SK-N-SH (cell line): ENCODE measurements at regions not wholly inside any gene's neighbourhood (a gene's known extent, or its start where the extent isn't known, plus 50 kb on each side); places are given as distances from the start of the nearest gene placed in this dataset.
"Not testable (repeated sequence)": the region's sequence is repeated elsewhere in the genome, so short reads cannot be mapped to it uniquely, and the experiment has no call there.

Experiments
- ELF1 ChIP-seq: IDR thresholded peaks from 2 replicates; pipeline ENCODE4 v1.4.0; 2012
- EP300 ChIP-seq, 2 experiments: IDR thresholded peaks; 2 replicates each; pipeline versions ENCODE4 v1.4.0 to v1.6.1; 2012; ENCODE audit warnings: borderline replicate concordance in 1 of 2, low read depth in 1 of 2, low read length in 1 of 2
- EZH2phosphoT487 ChIP-seq: fragments of 200-600 bp; sonication (generic); IDR thresholded peaks from 2 replicates; pipeline ENCODE4 v1.6.1; 2017; ENCODE audit warnings: low read depth, mixed run types, mild to moderate bottlenecking, antibody characterized with exemption, moderate library complexity, borderline replicate concordance
- GABPA ChIP-seq: IDR thresholded peaks from 2 replicates; pipeline ENCODE4 v1.4.0; 2012; ENCODE audit warnings: low read depth, mild to moderate bottlenecking
- GATA2 ChIP-seq: sonication (generic); formaldehyde crosslinking; IDR thresholded peaks from 2 replicates; pipeline ENCODE4 v1.5.0; 2020; ENCODE audit warnings: mild to moderate bottlenecking, missing genetic modification reagents
- RAD21 ChIP-seq: IDR thresholded peaks from 2 replicates; pipeline ENCODE4 v1.6.1; 2012; ENCODE audit warnings: mild to moderate bottlenecking, low read length
- TF ChIP-seq, protein P1 (sequence below): fragments of 200-600 bp; sonication (generic); IDR thresholded peaks from 2 replicates; pipeline ENCODE4 v1.6.1; 2017; ENCODE audit warnings: antibody characterized with exemption, mild to moderate bottlenecking, moderate library complexity
- TF ChIP-seq, protein P2 (sequence below): IDR thresholded peaks from 2 replicates; pipeline ENCODE4 v1.6.1; 2012; ENCODE audit warnings: mild to moderate bottlenecking, low read depth, low read length, moderate library complexity
- TF ChIP-seq, protein P3 (sequence below): fragments of 150-350 bp; IDR thresholded peaks from 2 replicates; pipeline ENCODE4 v1.6.1; 2016; ENCODE audit warnings: mild to moderate bottlenecking, low read depth, low read length
- TF ChIP-seq, protein P4 (sequence below): IDR thresholded peaks from 2 replicates; pipeline ENCODE4 v1.4.0; 2012; ENCODE audit warnings: low read depth, borderline replicate concordance

DNA sequence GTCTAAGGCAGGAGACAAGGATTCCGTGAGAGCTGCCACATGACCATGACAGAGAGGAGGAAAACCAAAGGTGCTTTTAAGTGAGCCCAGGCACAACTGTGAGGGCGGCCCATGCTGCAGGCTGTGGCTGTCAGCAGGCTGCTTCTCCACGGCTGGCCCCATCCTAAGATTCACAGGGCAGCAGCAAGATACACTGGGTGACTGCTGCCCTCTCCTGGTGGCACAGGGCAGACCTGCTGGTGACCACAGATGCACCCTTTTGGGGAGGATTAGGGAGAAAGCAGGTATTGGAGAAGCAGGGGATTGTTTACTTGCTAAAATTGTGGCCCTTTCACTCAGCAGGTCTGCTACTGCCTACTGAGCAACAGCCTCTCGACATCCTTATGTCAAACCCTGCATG lies 125.4 kb upstream of the ALDH3B2 start:
- TF ChIP-seq, protein P1, sequence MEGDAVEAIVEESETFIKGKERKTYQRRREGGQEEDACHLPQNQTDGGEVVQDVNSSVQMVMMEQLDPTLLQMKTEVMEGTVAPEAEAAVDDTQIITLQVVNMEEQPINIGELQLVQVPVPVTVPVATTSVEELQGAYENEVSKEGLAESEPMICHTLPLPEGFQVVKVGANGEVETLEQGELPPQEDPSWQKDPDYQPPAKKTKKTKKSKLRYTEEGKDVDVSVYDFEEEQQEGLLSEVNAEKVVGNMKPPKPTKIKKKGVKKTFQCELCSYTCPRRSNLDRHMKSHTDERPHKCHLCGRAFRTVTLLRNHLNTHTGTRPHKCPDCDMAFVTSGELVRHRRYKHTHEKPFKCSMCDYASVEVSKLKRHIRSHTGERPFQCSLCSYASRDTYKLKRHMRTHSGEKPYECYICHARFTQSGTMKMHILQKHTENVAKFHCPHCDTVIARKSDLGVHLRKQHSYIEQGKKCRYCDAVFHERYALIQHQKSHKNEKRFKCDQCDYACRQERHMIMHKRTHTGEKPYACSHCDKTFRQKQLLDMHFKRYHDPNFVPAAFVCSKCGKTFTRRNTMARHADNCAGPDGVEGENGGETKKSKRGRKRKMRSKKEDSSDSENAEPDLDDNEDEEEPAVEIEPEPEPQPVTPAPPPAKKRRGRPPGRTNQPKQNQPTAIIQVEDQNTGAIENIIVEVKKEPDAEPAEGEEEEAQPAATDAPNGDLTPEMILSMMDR: peak; percentile 63
- TF ChIP-seq, protein P2, sequence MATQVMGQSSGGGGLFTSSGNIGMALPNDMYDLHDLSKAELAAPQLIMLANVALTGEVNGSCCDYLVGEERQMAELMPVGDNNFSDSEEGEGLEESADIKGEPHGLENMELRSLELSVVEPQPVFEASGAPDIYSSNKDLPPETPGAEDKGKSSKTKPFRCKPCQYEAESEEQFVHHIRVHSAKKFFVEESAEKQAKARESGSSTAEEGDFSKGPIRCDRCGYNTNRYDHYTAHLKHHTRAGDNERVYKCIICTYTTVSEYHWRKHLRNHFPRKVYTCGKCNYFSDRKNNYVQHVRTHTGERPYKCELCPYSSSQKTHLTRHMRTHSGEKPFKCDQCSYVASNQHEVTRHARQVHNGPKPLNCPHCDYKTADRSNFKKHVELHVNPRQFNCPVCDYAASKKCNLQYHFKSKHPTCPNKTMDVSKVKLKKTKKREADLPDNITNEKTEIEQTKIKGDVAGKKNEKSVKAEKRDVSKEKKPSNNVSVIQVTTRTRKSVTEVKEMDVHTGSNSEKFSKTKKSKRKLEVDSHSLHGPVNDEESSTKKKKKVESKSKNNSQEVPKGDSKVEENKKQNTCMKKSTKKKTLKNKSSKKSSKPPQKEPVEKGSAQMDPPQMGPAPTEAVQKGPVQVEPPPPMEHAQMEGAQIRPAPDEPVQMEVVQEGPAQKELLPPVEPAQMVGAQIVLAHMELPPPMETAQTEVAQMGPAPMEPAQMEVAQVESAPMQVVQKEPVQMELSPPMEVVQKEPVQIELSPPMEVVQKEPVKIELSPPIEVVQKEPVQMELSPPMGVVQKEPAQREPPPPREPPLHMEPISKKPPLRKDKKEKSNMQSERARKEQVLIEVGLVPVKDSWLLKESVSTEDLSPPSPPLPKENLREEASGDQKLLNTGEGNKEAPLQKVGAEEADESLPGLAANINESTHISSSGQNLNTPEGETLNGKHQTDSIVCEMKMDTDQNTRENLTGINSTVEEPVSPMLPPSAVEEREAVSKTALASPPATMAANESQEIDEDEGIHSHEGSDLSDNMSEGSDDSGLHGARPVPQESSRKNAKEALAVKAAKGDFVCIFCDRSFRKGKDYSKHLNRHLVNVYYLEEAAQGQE: not testable (repeated sequence)
- TF ChIP-seq GABPA; EP300 (IDR thresholded peaks at IDR 0.05; ENCODE audit: borderline replicate concordance in 1 of 2, low read depth in 1 of 2, low read length in 1 of 2); GATA2 (CRISPR knock-in tag); ELF1; EZH2phosphoT487: not testable (repeated sequence)
- TF ChIP-seq RAD21: peak; percentile 24; the same call in 1 of the 2 replicates
- TF ChIP-seq, protein P3, sequence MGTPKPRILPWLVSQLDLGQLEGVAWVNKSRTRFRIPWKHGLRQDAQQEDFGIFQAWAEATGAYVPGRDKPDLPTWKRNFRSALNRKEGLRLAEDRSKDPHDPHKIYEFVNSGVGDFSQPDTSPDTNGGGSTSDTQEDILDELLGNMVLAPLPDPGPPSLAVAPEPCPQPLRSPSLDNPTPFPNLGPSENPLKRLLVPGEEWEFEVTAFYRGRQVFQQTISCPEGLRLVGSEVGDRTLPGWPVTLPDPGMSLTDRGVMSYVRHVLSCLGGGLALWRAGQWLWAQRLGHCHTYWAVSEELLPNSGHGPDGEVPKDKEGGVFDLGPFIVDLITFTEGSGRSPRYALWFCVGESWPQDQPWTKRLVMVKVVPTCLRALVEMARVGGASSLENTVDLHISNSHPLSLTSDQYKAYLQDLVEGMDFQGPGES: not testable (repeated sequence)
- TF ChIP-seq, protein P4, sequence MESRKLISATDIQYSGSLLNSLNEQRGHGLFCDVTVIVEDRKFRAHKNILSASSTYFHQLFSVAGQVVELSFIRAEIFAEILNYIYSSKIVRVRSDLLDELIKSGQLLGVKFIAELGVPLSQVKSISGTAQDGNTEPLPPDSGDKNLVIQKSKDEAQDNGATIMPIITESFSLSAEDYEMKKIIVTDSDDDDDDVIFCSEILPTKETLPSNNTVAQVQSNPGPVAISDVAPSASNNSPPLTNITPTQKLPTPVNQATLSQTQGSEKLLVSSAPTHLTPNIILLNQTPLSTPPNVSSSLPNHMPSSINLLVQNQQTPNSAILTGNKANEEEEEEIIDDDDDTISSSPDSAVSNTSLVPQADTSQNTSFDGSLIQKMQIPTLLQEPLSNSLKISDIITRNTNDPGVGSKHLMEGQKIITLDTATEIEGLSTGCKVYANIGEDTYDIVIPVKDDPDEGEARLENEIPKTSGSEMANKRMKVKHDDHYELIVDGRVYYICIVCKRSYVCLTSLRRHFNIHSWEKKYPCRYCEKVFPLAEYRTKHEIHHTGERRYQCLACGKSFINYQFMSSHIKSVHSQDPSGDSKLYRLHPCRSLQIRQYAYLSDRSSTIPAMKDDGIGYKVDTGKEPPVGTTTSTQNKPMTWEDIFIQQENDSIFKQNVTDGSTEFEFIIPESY: not testable (repeated sequence)
